Effector CD8-positive, alpha-beta T cell (primary cell): ENCODE measurements at regions not wholly inside any gene's neighbourhood (a gene's known extent, or its start where the extent isn't known, plus 50 kb on each side); places are given as distances from the start of the nearest gene placed in this dataset.
"Not testable (repeated sequence)": the region's sequence is repeated elsewhere in the genome, so short reads cannot be mapped to it uniquely, and the experiment has no call there.

Experiments used
- DNase-seq: peaks from one replicate; lab custom pipeline; 2025; lab: John Stamatoyannopoulos, UW

GRCh38 chr2:239866350-239866749, 158.8 kb downstream of the NDUFA10 start:
- DNase-seq, result no peak

DNA sequence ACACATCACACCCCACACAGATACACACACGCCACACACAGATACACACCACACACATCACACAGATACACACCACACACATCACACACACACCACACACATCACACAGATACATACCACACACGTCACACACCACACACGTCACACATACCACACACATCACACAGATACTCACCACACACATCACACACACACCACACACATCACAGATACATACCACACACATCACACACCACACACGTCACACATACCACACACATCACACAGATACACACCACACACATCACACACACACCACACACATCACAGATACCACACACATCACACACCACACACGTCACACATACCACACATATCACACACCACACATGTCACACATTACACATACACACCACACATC, 159.3 kb downstream of the NDUFA10 start:
- not testable (repeated sequence) for DNase-seq

GRCh38 chr2:239865059-239865639, 160.0 kb downstream of the NDUFA10 start:
- DNase-seq, result no peak

DNA sequence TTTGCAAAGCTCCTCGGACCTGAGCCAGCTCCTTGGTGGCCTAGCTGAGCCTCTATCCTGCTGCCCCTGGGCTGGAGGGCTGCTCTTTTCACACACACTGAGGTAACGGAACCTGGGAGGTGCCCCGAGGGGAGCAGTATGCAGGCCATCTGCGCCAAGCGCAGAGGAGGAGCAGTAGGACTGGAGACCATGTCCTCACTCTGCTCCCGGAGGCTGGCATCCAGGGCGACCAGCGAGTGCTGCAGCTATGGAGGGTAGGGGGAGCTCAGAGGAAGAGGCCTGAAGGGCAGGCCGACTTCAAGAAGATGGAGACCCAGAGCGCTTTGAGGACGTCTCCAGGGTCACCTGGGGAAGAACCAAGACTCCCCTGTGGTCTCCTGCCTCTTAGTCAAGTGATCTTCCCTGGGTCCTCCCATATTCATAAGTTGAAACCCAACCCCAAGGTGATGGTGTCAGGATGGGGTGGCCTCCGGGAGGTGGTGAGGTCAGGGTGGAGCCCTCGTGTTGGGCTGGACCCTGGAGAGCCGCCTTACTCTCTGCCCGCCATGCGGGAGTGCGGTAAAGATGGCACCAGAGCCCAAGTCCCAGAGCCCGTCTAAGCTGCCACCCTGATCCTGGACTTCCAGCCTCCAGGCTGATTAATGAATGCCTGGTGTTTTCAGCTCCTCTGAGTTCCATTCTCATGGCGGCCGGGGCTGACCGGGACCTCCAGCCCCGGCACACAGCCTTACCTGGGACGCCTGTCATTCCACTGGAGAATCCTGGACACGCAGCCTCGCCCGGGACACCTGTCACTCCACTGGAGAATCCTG, 160.7 kb downstream of the NDUFA10 start:
- no peak for DNase-seq

DNA sequence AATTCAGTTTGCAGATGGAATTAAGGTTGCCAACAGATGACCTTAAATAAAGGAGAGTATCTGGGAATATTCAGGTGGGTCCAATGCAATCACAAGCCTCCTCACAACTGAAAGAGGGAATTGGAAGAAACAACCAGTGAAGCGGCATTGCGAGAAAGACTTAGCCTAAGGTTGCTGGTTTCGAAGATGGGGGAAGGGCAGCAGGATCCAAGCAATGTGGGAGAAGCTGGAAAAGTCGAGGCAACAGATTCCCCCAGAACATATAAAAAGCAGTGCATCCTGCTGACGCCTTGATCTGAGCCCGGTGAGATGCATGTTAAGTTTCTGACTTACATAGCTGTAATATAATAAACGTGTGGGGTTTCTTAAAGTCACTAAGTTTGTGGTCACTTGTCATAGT, 162.5 kb downstream of the NDUFA10 start:
- DNase-seq, result no peak

DNA sequence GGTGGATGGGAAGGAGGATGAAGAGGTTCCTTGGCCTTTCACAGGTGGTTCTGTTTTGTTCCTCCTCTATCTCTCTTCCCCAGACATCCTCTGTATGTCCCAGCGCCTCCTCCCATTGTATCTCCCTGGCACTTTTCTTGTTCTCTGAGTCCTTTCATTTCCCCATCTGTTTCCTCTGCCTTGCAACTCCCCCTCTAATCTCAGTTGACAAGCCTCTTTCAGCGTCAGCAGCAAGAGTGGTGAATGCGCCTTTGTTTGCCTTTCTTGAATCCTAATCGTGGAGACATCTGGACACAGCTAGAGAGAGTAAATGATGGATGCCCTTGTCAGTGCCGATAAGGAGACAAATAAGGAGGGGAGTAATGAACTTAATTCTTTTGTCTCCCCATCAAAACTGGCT, 167.0 kb downstream of the NDUFA10 start:
- no peak for DNase-seq

DNA sequence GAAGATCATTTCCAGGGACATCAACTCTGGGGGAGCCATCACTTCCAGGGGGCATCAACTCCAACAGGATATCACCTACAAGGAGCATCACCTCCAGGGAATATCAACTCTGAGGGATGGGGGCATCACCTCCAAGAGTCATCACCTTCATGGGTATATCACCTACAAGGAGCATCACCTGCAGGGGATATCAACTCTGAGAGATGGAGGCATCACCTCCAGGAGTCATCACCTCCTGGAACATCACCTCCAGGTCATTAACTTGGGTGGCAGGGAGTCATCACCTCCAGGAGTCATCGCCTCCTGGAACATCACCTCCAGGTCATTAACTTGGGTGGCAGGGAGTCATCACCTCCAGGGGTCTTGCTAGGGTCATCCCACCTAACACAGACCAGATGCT, 167.6 kb downstream of the NDUFA10 start:
- DNase-seq, result no peak

- DNase-seq, result no peak
Measured at GRCh38 chr2:239856620-239857285, 168.4 kb downstream of the NDUFA10 start.

DNA sequence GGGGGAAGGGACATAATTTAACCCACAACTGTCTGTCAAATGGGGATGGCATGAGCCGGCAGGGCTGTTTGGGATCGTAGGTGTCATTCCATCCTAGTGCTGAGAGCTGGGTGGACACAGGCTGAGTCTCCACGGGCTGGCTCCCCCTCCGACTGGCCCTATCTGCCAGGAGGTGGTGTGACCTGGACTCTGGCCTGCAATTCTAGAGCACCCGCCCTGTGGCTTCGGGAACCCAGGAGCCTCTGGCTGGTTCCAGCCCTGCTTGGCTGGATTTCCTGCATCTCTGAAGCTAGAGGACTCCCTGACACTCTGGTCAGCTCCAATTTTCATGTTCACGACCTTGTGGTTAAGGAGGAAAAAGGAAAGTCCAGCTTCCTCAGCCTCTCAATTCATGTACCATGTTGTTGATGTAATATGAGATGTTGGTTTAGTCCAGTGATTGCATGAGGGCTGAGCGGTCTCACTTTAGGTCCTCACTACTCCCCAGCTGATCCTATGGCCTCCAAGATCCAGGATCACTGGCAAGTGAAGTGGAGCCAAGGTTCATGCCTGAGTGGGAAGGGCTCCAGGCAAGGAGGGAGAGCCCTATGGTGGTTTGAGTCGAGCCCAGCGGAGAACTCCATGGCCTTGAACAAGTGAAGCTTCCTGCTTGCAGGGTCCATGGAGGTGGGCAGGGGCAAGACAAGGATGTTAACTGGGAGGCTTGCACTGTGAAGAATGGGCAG, 169.1 kb downstream of the NDUFA10 start:
- DNase-seq, result no peak

GRCh38 chr2:239854596-239854995, 170.5 kb downstream of the NDUFA10 start:
- DNase-seq, result no peak

- no peak for DNase-seq
Measured at GRCh38 chr2:239853706-239854327, 171.3 kb downstream of the NDUFA10 start.

- DNase-seq, result no peak
Measured at GRCh38 chr2:239853121-239853520, 172.0 kb downstream of the NDUFA10 start.

DNA sequence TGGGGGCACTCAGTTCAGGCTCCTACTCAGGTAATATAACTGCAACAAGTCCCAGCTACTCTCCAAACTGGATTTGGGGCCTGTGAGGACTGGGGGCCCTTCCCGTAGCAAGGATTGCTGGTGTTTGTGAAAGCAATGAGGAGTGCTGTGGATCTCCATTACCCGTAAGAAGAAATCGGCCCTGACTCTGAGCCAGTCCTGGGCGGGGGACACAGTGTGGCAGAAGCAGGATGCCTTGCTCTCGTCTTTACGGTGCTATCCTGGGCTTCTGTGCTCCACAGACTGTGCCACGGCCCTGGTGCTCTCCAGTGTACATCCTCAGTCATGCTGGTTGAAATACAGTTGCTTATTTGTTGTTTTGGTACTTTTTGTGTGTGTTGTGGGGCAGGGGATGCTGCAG, 172.9 kb downstream of the NDUFA10 start:
- no peak for DNase-seq

GRCh38 chr2:239846789-239847676, 178.1 kb downstream of the NDUFA10 start:
- DNase-seq, result no peak

DNA sequence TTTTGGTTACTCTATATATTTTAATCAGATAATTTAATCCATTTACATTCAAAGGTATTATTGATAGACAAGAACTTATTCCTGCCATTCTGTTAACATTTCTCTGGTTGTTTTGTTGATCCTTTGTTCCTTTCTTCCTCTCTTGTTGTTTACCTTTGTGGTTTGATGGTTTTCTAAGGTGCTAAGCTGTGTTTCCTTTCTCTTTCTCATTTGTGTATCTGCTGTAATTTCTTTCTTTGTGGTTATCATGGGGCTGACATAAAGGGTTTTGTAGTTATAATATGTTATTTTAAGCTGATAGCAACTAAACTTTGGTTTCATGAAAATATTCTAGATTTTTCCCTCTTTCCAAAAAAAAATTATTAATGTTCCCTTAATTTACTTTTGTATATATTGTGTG, 179.2 kb downstream of the NDUFA10 start:
- no peak for DNase-seq

DNA sequence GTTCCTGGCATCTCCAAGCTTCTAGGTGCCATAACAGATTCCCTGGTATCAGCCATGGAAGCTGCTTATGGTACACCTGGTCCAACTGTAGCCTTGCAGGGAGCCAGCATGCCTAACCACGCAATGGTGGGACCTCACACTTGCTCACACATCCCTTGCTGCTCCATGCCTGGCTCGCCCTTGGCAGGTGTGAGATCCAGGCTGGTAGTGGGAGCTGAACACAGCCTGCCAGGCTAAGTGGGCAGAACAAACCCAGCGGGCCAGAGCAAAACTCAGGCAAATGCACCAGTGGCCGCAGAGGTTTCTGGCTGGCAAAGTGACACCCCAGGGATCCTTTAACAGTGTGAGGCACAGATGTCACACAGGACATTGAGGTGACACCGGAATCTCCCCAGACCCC, 185.8 kb downstream of the NDUFA10 start:
- DNase-seq, result no peak

- no peak for DNase-seq
Measured at GRCh38 chr2:239836021-239836765, 188.9 kb downstream of the NDUFA10 start.

DNA sequence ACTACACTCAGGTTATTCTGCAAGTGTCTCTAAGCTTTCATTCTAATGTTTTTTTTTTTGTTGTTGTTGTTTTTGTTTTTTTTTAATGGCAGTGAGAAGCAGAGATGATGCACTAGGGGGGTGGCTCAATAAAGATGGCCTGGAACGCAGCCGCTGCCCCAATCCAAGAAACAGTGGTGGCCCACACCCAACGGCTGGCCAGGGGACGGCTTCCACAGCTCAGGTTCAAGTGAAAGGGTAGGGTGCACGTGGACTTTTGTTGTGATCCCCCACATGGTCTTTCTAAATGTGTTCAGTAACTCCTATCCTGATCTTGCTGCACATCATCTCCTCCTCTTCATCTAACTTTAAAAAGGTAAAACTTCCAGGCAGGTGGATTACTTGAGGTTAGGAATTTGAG, 190.1 kb downstream of the NDUFA10 start:
- no peak for DNase-seq

- DNase-seq, result no peak
Measured at GRCh38 chr2:239834143-239834542, 191.0 kb downstream of the NDUFA10 start.
